Transverse colon (tissue), 3 donors: ENCODE measurements at regions not wholly inside any gene's neighbourhood (a gene's known extent, or its start where the extent isn't known, plus 50 kb on each side); places are given as distances from the start of the nearest gene placed in this dataset.

ENCODE experiments used
- POLR2A ChIP-seq: fragments of 450-650 bp; IDR thresholded peaks from one replicate; pipeline ENCODE4 v1.6.1; 2016; ENCODE audit warnings: antibody characterized with exemption, mild to moderate bottlenecking, moderate library complexity
- TF ChIP-seq, protein P1 (sequence below), 5 experiments: fragments of 200-600 bp in 3 of 5; fragments of 450-650 bp in 2 of 5; sonication (generic) in 3 of 5; IDR thresholded peaks; 1 replicate in 2 of 5; 2 replicates in 3 of 5; pipeline ENCODE4 v1.5.1; 2016 to 2017; ENCODE audit warnings: antibody characterized with exemption in 5 of 5, inconsistent platforms in 3 of 5, mild to moderate bottlenecking in 2 of 5, moderate library complexity in 1 of 5

DNA sequence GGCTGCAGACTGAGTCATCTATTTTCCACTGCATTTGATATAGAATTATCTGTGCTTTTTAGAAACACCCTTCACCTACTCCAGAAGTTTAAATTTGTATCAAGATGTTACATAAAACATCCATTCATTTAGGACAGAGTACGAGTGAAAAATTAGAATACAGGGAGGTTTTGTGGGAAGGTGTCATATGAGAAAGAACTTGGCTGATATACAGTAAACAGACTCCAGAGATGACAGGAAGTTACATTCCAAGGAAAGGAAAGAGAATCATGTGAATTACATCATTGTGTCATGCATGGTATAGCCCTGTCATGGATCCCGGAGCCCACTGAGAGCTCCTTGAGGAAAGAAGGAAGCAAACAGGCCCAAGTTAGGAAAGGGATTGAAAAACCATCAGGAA, 341.5 kb upstream of the PKDCC start:
- TF ChIP-seq POLR2A: no peak
- TF ChIP-seq, protein P1, sequence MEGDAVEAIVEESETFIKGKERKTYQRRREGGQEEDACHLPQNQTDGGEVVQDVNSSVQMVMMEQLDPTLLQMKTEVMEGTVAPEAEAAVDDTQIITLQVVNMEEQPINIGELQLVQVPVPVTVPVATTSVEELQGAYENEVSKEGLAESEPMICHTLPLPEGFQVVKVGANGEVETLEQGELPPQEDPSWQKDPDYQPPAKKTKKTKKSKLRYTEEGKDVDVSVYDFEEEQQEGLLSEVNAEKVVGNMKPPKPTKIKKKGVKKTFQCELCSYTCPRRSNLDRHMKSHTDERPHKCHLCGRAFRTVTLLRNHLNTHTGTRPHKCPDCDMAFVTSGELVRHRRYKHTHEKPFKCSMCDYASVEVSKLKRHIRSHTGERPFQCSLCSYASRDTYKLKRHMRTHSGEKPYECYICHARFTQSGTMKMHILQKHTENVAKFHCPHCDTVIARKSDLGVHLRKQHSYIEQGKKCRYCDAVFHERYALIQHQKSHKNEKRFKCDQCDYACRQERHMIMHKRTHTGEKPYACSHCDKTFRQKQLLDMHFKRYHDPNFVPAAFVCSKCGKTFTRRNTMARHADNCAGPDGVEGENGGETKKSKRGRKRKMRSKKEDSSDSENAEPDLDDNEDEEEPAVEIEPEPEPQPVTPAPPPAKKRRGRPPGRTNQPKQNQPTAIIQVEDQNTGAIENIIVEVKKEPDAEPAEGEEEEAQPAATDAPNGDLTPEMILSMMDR (IDR thresholded peaks at IDR 0.05): no peak
